ENCODE measurements at regions not wholly inside any gene's neighbourhood (a gene's known extent, or its start where the extent isn't known, plus 50 kb on each side); places are given as distances from the start of the nearest gene placed in this dataset.

DNA sequence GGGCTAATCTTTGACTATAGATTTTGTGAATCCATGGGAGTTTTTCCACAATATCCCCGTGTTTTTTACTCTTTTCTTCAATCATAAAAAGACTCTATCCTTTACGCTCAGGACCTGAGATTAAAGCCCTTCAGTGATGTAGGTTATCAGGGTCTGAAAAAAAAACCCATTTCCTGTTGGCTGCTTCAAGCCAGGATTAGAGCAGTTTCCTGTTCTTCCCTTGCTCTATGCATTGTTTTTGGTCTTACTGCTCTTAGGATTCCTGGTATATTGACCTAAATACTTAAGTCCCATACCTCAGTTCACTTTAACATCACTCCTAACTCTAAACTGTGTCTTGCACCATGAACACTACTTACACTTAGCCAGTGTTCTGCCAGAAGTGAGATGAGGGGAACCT, 319.3 kb upstream of the CHD1 start:
- TF ChIP-seq POLR2AphosphoS5 (IDR thresholded peaks at IDR 0.05; ENCODE audit: low read depth, low read length) (no peak), CTCF (IDR thresholded peaks at IDR 0.05 in 2 of 3, conservative IDR thresholded peaks at IDR 0.05 in 1 of 3; ENCODE audit: borderline replicate concordance in 1 of 3, insufficient read depth in 1 of 3, low read depth in 2 of 3, low read length in 2 of 3) (no peak), FOSL1 (IDR thresholded peaks at IDR 0.05; ENCODE audit: low read depth) (no peak), EZH2 (IDR thresholded peaks at IDR 0.05) (no peak), ZNF274 (IDR thresholded peaks at IDR 0.05; ENCODE audit: low read depth, low read length) (no peak), POLR2A (IDR thresholded peaks at IDR 0.05; ENCODE audit: borderline replicate concordance, extremely low read depth, insufficient read depth, insufficient read length) (no peak)
- TF ChIP-seq, protein P1, sequence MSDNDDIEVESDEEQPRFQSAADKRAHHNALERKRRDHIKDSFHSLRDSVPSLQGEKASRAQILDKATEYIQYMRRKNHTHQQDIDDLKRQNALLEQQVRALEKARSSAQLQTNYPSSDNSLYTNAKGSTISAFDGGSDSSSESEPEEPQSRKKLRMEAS (IDR thresholded peaks at IDR 0.05): no peak
- TF ChIP-seq, protein P2, sequence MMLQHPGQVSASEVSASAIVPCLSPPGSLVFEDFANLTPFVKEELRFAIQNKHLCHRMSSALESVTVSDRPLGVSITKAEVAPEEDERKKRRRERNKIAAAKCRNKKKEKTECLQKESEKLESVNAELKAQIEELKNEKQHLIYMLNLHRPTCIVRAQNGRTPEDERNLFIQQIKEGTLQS (IDR thresholded peaks at IDR 0.05): no peak
